Activated naive CD4-positive, alpha-beta T cell treated with anti-CD3 and anti-CD28 coated beads, Interleukin-2, amount 50 U/mL, for 24 hours (primary cell): ENCODE measurements at regions not wholly inside any gene's neighbourhood (a gene's known extent, or its start where the extent isn't known, plus 50 kb on each side); places are given as distances from the start of the nearest gene placed in this dataset.

Experiments used
- H3K27ac Mint-ChIP-seq: one replicate; pipeline ENCODE4 v1.8.0; 2021; ENCODE audit warnings: mild to moderate bottlenecking, mixed read lengths
- H3K27me3 Mint-ChIP-seq: one replicate; pipeline ENCODE4 v1.8.0; 2021; ENCODE audit warnings: mixed read lengths
- H3K36me3 Mint-ChIP-seq: one replicate; pipeline ENCODE4 v1.8.0; 2021; ENCODE audit warnings: mixed read lengths
- H3K4me1 Mint-ChIP-seq: one replicate; pipeline ENCODE4 v1.8.0; 2021; ENCODE audit warnings: mixed read lengths
- H3K4me3 Mint-ChIP-seq: one replicate; pipeline ENCODE4 v1.8.0; 2021; ENCODE audit warnings: mild to moderate bottlenecking, mixed read lengths
- H3K9me3 Mint-ChIP-seq: one replicate; pipeline ENCODE4 v1.8.0; 2021; ENCODE audit warnings: mixed read lengths

DNA sequence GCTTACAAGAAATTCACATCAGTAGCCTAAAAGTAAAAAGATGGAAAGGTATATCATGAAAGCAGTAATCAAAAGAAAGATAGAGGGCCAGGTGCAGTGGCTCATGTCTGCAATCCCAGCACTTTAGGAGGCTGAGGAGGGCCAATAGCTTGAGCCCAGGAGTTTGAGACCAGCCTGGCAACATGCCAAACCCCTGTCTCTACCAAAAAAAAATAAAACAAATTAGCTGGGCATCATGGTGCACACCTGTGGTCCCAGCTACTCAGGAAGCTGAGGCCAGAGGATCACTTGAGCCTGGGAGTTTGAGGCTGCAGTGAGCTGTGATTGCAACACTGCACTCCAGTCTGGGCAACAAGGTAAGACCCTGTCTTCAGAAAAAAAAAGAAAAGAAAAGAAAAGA, 55.5 kb downstream of the GSPT2 start:
- H3K27ac Mint-ChIP-seq: no peak overlapping the region
- no peaks in the 10 kb centered on the region for H3K36me3 Mint-ChIP-seq
- H3K4me3 Mint-ChIP-seq: no peak overlapping the region
- H3K27me3 Mint-ChIP-seq: no peaks in the 10 kb centered on the region
- peaks cover 3% of the 10 kb centered on the region for H3K9me3 Mint-ChIP-seq
- H3K4me1 Mint-ChIP-seq: peaks cover 4% of the 10 kb centered on the region

DNA sequence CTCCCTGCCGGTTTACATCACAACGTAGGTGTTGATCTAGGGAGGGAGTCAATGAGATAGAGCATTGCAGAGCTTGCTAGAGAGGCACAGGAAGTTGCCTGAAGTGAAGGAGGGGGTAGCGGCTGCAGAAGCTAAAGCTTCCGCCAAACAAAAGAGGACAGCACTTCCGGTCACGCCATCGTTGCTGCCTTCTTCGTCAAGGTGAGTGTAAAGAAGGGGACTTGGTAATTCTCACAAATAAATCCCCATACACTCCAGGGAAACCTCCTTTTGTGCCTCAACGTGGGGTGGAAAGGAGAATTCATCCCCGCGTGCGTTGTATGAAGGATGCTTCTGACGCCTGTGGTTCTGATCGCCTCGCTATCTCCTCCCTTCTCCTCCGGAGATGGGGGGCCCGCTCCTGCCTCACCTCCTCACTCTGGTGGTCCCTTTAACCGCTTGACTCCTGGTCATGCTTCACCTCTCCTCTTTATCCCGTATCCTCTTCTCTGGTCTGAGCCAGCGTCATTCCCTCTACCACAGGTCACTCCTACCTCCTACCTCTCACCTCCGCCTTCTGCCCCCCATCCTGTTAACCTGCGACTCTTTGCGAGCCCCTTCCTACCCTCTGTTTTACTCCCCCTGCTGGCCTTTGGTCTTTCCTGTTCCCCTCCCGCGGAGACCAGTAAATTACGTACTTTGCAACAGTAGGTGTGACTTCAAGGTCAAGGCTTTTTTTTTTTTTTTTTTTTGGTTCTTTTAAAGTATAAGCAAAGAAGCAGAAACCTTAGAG, 59.9 kb downstream of the GSPT2 start:
- peaks cover 5% of the 10 kb centered on the region for H3K36me3 Mint-ChIP-seq
- H3K9me3 Mint-ChIP-seq: no peaks in the 10 kb centered on the region
- H3K27me3 Mint-ChIP-seq: no peaks in the 10 kb centered on the region
- H3K27ac Mint-ChIP-seq: peak overlapping the region; percentile 96
- H3K4me3 Mint-ChIP-seq: peak overlapping the region; percentile 95
- H3K4me1 Mint-ChIP-seq: peaks cover 27% of the 10 kb centered on the region

DNA sequence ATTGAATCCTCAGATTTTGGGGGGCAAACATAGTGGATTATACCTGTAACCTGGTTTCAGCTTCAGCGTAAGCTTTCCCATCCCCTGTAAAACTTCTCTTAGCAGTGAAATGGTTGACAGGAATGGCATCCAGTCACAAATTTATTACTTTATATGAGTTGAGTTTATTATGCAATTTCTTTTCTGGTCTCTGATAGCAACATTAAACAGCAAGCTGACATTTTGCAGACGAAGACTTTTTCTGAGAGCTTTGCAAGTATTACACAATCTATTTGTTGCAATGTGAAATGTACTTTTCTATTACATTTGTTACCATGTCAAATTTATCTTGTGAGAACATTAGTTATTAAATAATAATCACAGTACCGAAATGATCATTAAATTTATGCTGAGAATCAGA, 60.6 kb downstream of the GSPT2 start:
- no peaks in the 10 kb centered on the region for H3K9me3 Mint-ChIP-seq
- H3K4me1 Mint-ChIP-seq: peaks cover 27% of the 10 kb centered on the region

DNA sequence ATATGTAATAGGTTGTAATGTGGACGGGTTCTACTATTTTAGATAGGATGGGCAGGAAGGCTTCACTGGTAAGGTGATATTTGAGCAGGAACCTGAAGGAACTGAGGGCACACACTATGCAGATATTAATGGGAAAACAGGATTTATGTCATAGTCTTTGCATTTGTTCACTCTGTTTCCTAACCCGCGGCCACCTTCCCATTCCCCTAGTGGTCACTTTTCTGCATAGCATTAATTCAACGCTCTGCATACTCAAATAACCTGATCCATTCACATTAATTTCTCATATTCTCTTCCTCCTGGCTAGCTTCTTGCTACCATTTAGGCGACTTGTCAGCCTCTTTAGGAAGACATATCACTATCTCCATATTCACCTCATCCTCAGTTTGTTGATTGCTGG, 61.5 kb downstream of the GSPT2 start:
- Mint-ChIP-seq H3K9me3 (no peaks in the 10 kb centered on the region), H3K4me3 (peak overlapping the region; percentile 19), H3K4me1 (peaks cover 30% of the 10 kb centered on the region), H3K36me3 (peaks cover 5% of the 10 kb centered on the region), H3K27ac (no peak overlapping the region), H3K27me3 (no peaks in the 10 kb centered on the region)

More for the DNA sequence above, 60.6 kb downstream of the GSPT2 start:
- Mint-ChIP-seq H3K27ac (no peak overlapping the region), H3K27me3 (no peaks in the 10 kb centered on the region), H3K4me3 (peak overlapping the region; percentile 95), H3K36me3 (peaks cover 5% of the 10 kb centered on the region)

DNA sequence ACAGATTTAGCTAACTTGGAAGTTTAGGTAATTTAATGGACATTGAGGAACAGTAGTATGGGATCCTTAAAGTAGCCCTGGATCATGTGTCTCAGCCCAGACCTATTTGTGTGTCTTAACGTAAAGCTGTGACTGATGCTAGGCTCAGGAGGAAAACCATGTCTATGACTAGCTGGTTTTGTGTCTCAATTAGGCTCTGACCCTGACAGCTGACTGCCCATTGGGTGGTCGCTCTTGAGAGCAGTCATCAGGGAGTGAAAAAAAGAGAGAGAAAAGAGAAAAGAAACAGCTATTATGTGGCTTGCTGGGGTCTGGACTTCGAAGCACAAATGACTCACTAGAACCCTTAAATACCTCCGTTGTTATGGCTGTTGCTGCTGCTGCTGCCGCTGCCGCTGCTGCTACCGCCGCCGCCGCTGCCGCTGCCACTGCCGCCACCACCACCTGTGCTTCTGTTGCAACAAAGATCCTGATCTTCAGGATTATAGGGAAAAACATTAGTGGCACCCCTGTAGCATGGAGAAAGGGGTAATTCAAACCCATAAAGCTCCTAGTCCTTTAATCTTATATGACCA, 70.7 kb downstream of the GSPT2 start:
- Mint-ChIP-seq H3K4me3 (no peak overlapping the region), H3K4me1 (peaks cover 35% of the 10 kb centered on the region), H3K27me3 (no peaks in the 10 kb centered on the region), H3K27ac (no peak overlapping the region), H3K9me3 (no peaks in the 10 kb centered on the region), H3K36me3 (peaks cover 12% of the 10 kb centered on the region)

DNA sequence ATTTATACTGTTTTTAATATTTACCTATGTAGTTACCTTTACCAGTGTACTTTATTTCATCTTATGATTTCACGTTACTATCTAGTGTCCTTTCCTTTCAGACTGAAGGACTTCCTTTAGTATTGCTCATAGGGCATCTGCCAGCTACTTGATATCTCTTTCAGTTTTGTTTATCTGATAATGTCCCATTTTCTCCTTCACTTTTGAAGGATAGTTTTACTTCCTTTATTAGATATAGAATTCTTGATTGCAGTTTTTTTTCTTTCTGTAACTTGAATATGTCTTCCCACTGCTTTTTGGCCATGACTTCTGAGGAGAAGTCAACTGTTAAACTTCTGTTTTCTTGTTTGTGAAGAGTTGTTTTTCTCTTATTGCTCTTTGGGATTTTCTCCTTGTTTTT, 69.4 kb upstream of the MAGED1 start:
- H3K4me3 Mint-ChIP-seq: no peak overlapping the region
- H3K27me3 Mint-ChIP-seq: no peaks in the 10 kb centered on the region
- no peak overlapping the region for H3K27ac Mint-ChIP-seq
- H3K9me3 Mint-ChIP-seq: no peaks in the 10 kb centered on the region
- H3K36me3 Mint-ChIP-seq: peaks cover 8% of the 10 kb centered on the region
- peaks cover 77% of the 10 kb centered on the region for H3K4me1 Mint-ChIP-seq

DNA sequence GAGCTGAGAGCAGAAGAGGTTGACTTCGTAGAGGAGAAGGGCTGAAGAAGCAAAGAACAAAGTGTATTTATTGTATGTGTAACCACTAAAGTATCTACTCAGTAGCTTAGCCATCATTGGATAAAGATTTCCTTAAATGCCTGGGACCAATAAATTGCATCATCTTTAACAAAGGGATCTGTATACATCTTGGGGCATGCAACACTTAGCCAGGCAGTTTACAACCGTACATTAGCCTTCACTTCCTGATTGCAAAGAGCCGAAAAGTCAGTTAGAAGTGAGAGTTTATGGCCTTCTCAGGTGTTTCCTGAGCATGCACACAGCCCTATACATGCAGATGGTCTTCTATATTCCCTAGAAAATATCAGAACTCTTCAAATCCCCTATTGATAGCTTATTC, 68.0 kb upstream of the MAGED1 start:
- Mint-ChIP-seq H3K4me1 (peaks cover 67% of the 10 kb centered on the region), H3K9me3 (no peaks in the 10 kb centered on the region), H3K4me3 (no peak overlapping the region)

DNA sequence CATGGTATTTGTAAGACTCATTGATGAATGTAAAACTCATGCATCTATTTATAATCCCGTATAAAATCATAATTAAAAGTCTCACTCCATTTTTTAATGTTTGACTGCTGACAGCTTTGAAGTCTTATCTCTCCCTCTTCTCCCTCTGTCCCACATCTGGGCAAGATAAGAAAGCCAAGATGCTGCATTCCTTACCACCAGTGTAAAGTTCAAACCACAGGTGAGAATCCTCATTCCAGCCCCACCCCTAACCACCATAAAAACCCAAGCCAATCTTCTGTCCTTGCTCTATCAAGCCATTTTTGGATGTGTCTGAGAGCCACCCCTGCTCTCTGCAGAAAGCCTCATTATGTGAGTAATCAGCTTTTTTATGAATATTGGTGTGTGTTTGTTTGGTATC, 59.3 kb upstream of the MAGED1 start:
- Mint-ChIP-seq H3K27me3 (no peaks in the 10 kb centered on the region), H3K36me3 (peaks cover 19% of the 10 kb centered on the region), H3K4me3 (no peak overlapping the region), H3K9me3 (no peaks in the 10 kb centered on the region), H3K4me1 (peaks cover 32% of the 10 kb centered on the region), H3K27ac (no peak overlapping the region)

More for the DNA sequence above, 68.0 kb upstream of the MAGED1 start:
- H3K27me3 Mint-ChIP-seq: no peaks in the 10 kb centered on the region
- H3K36me3 Mint-ChIP-seq: peaks cover 10% of the 10 kb centered on the region
- no peak overlapping the region for H3K27ac Mint-ChIP-seq

DNA sequence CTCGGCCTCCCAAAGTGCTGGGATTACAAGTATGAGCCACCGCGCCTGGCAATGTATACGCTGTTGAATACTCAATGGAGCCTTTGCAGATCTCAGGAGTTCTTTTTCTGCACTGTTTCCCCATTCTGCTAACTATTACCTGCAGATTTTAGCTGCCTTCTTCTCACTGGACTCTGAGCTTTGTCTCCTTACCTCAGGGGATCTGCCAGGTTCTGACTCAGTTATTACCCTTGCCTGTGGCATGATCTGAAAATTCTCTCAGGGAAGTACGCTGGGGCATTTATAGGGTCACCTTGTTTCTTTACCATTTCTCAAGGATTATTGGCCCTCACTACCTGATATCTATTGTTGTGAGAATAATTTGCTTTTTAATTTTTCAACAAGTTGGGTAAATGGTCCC, 56.6 kb upstream of the MAGED1 start:
- peaks cover 15% of the 10 kb centered on the region for H3K36me3 Mint-ChIP-seq
- no peaks in the 10 kb centered on the region for H3K27me3 Mint-ChIP-seq
- no peak overlapping the region for H3K27ac Mint-ChIP-seq
- no peaks in the 10 kb centered on the region for H3K9me3 Mint-ChIP-seq
- H3K4me3 Mint-ChIP-seq: no peak overlapping the region
- H3K4me1 Mint-ChIP-seq: peaks cover 32% of the 10 kb centered on the region

DNA sequence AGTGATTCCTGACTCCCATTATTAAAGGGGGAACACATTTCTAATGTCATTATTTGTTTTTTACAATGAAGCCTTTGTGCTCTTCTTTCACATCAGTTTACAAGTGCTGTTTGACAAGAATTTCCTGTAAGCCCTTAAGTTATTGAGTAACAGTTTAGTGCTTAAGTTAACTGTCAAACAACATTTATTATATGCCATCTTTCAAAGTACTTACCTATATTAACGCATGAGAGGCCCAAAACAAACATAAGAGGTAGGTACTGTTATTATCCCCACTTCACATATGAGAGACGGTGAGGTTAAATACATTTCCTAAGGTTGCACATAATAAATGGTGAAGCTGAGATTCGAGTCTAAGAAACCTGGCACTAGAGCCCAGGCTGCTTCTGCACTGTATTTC, 56.0 kb upstream of the MAGED1 start:
- Mint-ChIP-seq H3K27ac (no peak overlapping the region), H3K36me3 (peaks cover 12% of the 10 kb centered on the region), H3K27me3 (no peaks in the 10 kb centered on the region), H3K4me1 (peaks cover 28% of the 10 kb centered on the region), H3K9me3 (no peaks in the 10 kb centered on the region), H3K4me3 (no peak overlapping the region)

DNA sequence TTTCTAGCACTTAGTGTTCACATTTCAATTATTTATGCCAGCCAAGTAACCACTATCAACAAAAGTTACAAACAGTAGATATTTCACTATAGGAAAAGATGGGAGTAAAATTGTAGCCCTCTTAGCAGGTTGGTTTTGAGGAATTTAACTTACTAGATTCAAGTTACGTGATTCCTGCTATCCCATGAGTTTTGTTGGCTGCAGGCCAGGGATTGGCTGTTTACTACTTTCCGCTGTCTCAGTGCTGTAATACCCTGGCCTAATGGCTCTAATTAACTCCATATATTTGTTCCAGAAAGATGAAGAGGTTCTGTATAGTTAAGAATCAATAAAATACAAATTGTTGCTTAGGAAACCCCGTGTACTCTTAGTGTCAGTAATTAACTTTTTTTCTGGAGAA, 55.5 kb upstream of the MAGED1 start:
- Mint-ChIP-seq H3K36me3 (peaks cover 11% of the 10 kb centered on the region), H3K9me3 (no peaks in the 10 kb centered on the region), H3K4me3 (no peak overlapping the region), H3K4me1 (peaks cover 25% of the 10 kb centered on the region), H3K27ac (no peak overlapping the region), H3K27me3 (no peaks in the 10 kb centered on the region)
